ENCODE measurements at regions not wholly inside any gene's neighbourhood (a gene's known extent, or its start where the extent isn't known, plus 50 kb on each side); places are given as distances from the start of the nearest gene placed in this dataset.

DNA sequence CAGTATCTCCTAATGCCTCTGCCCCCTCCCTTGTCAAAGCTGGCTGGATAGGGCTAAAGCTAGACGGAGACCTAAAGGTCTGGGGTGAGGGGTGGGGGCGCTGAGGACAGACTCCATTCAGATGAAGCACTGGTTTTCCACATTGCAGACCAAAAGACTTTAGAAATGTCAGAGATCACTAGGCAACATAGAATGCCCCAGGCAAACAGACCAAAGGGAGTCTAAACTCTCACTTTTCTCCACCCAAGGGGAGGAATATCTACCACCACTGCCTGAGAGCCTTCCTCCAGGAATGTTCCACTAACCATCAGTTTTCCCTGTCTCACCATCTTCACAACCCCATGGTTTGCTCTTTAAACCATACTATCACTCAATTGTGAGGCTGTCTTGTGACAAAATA lies 106.9 kb upstream of the KRAS start:
- TF ChIP-seq, protein P1, sequence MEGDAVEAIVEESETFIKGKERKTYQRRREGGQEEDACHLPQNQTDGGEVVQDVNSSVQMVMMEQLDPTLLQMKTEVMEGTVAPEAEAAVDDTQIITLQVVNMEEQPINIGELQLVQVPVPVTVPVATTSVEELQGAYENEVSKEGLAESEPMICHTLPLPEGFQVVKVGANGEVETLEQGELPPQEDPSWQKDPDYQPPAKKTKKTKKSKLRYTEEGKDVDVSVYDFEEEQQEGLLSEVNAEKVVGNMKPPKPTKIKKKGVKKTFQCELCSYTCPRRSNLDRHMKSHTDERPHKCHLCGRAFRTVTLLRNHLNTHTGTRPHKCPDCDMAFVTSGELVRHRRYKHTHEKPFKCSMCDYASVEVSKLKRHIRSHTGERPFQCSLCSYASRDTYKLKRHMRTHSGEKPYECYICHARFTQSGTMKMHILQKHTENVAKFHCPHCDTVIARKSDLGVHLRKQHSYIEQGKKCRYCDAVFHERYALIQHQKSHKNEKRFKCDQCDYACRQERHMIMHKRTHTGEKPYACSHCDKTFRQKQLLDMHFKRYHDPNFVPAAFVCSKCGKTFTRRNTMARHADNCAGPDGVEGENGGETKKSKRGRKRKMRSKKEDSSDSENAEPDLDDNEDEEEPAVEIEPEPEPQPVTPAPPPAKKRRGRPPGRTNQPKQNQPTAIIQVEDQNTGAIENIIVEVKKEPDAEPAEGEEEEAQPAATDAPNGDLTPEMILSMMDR (IDR thresholded peaks at IDR 0.05; ENCODE audit: low read depth, low read length, missing input control): no peak
- TF ChIP-seq TAF1 (conservative IDR thresholded peaks at IDR 0.05) (no peak), SP1 (IDR thresholded peaks at IDR 0.05) (no peak), EGR1 (IDR thresholded peaks at IDR 0.05; ENCODE audit: low read depth in 2 of 2) (no peak), GABPA (IDR thresholded peaks at IDR 0.05 in 1 of 2, conservative IDR thresholded peaks at IDR 0.05 in 1 of 2) (no peak), ZBTB33 (IDR thresholded peaks at IDR 0.05) (no peak), RAD21 (IDR thresholded peaks at IDR 0.05) (no peak), FOXA1 (IDR thresholded peaks at IDR 0.05) (no peak), MAX (IDR thresholded peaks at IDR 0.05) (no peak), JUND (IDR thresholded peaks at IDR 0.05) (no peak), HNF4A (conservative IDR thresholded peaks at IDR 0.05) (no peak), ATF3 (IDR thresholded peaks at IDR 0.05) (no peak)
- TF ChIP-seq, protein P2, sequence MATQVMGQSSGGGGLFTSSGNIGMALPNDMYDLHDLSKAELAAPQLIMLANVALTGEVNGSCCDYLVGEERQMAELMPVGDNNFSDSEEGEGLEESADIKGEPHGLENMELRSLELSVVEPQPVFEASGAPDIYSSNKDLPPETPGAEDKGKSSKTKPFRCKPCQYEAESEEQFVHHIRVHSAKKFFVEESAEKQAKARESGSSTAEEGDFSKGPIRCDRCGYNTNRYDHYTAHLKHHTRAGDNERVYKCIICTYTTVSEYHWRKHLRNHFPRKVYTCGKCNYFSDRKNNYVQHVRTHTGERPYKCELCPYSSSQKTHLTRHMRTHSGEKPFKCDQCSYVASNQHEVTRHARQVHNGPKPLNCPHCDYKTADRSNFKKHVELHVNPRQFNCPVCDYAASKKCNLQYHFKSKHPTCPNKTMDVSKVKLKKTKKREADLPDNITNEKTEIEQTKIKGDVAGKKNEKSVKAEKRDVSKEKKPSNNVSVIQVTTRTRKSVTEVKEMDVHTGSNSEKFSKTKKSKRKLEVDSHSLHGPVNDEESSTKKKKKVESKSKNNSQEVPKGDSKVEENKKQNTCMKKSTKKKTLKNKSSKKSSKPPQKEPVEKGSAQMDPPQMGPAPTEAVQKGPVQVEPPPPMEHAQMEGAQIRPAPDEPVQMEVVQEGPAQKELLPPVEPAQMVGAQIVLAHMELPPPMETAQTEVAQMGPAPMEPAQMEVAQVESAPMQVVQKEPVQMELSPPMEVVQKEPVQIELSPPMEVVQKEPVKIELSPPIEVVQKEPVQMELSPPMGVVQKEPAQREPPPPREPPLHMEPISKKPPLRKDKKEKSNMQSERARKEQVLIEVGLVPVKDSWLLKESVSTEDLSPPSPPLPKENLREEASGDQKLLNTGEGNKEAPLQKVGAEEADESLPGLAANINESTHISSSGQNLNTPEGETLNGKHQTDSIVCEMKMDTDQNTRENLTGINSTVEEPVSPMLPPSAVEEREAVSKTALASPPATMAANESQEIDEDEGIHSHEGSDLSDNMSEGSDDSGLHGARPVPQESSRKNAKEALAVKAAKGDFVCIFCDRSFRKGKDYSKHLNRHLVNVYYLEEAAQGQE (IDR thresholded peaks at IDR 0.05): no peak

All from liver (tissue), 3 donors.